ENCODE measurements at regions not wholly inside any gene's neighbourhood (a gene's known extent, or its start where the extent isn't known, plus 50 kb on each side); places are given as distances from the start of the nearest gene placed in this dataset.

DNA sequence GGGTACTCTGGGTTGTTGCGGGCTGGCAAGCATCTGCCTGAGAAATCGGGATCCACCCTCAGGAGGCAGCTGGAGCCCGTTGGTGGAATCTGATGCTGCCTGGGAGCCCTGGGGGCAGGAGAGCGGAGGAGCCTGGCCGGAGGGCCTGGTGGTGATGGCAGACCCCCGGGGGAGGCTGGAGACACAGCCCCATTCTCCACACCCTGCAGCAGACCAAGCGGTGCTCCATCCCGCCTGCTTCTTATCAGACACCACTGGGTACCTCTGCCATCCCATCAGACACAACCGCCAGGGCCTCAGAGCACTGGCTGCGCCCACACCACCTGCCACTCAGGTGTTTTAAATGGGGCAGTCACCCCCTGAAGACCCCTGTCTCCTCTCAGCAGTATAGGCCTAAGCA is 103.9 kb downstream of the RBFOX3 start:
- TF ChIP-seq, protein P1, sequence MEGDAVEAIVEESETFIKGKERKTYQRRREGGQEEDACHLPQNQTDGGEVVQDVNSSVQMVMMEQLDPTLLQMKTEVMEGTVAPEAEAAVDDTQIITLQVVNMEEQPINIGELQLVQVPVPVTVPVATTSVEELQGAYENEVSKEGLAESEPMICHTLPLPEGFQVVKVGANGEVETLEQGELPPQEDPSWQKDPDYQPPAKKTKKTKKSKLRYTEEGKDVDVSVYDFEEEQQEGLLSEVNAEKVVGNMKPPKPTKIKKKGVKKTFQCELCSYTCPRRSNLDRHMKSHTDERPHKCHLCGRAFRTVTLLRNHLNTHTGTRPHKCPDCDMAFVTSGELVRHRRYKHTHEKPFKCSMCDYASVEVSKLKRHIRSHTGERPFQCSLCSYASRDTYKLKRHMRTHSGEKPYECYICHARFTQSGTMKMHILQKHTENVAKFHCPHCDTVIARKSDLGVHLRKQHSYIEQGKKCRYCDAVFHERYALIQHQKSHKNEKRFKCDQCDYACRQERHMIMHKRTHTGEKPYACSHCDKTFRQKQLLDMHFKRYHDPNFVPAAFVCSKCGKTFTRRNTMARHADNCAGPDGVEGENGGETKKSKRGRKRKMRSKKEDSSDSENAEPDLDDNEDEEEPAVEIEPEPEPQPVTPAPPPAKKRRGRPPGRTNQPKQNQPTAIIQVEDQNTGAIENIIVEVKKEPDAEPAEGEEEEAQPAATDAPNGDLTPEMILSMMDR (IDR thresholded peaks at IDR 0.05) = no peak
- TF ChIP-seq, protein P2, sequence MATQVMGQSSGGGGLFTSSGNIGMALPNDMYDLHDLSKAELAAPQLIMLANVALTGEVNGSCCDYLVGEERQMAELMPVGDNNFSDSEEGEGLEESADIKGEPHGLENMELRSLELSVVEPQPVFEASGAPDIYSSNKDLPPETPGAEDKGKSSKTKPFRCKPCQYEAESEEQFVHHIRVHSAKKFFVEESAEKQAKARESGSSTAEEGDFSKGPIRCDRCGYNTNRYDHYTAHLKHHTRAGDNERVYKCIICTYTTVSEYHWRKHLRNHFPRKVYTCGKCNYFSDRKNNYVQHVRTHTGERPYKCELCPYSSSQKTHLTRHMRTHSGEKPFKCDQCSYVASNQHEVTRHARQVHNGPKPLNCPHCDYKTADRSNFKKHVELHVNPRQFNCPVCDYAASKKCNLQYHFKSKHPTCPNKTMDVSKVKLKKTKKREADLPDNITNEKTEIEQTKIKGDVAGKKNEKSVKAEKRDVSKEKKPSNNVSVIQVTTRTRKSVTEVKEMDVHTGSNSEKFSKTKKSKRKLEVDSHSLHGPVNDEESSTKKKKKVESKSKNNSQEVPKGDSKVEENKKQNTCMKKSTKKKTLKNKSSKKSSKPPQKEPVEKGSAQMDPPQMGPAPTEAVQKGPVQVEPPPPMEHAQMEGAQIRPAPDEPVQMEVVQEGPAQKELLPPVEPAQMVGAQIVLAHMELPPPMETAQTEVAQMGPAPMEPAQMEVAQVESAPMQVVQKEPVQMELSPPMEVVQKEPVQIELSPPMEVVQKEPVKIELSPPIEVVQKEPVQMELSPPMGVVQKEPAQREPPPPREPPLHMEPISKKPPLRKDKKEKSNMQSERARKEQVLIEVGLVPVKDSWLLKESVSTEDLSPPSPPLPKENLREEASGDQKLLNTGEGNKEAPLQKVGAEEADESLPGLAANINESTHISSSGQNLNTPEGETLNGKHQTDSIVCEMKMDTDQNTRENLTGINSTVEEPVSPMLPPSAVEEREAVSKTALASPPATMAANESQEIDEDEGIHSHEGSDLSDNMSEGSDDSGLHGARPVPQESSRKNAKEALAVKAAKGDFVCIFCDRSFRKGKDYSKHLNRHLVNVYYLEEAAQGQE (IDR thresholded peaks at IDR 0.05; ENCODE audit: insufficient read depth in 1 of 2, low read depth in 2 of 2, low read length in 1 of 2) = no peak
- TF ChIP-seq POLR2AphosphoS5 (IDR thresholded peaks at IDR 0.05; ENCODE audit: low read depth, low read length) = no peak
